Uterus (tissue), 3 donors: ENCODE measurements at regions not wholly inside any gene's neighbourhood (a gene's known extent, or its start where the extent isn't known, plus 50 kb on each side); places are given as distances from the start of the nearest gene placed in this dataset.

Source experiments
- DNase-seq, 2 donors: peaks; one replicate each; pipeline ENCODE4 v3.0.0-alpha.2; 2019 to 2020
- H3K27ac ChIP-seq, 2 donors: fragments of 200-600 bp; sonication (generic); 1 replicate in 1 of 2; 2 replicates in 1 of 2; pipeline ENCODE4 v1.5.1; 2016 to 2018
- H3K27me3 ChIP-seq, 2 donors: fragments of 200-600 bp; sonication (generic); one replicate each; pipeline ENCODE4 v1.5.1; 2018 to 2019; ENCODE audit warnings: control low read depth in 1 of 2
- H3K36me3 ChIP-seq, 2 donors: fragments of 200-600 bp; sonication (generic); one replicate each; pipeline ENCODE4 v1.5.1; 2019; ENCODE audit warnings: control low read depth in 1 of 2
- H3K4me1 ChIP-seq, 2 donors: fragments of 200-600 bp; sonication (generic); one replicate each; pipeline ENCODE4 v1.5.1; 2018 to 2019; ENCODE audit warnings: control low read depth in 1 of 2
- H3K4me3 ChIP-seq, 2 donors: fragments of 200-600 bp; sonication (generic); 1 replicate in 1 of 2; 2 replicates in 1 of 2; pipeline ENCODE4 v1.5.1; 2018 to 2019; ENCODE audit warnings: mild to moderate bottlenecking in 1 of 2
- H3K9me3 ChIP-seq, 2 donors: fragments of 200-600 bp; sonication (generic); one replicate each; pipeline ENCODE4 v1.5.1; 2019; ENCODE audit warnings: control low read depth in 1 of 2
- POLR2A ChIP-seq, 2 donors: fragments of 450-650 bp; IDR thresholded peaks; one replicate each; pipeline ENCODE4 v1.6.1; 2016; ENCODE audit warnings: antibody characterized with exemption in 2 of 2, mild to moderate bottlenecking in 1 of 2, moderate library complexity in 1 of 2
- intact Hi-C: fragments of 100-400 bp; cut with DNase I; formaldehyde crosslinking; loops from one replicate; pipeline ENCODE4 v1.15.1; 2023; ENCODE audit warnings: low total_unique reads
- TF ChIP-seq, protein P1 (sequence below), 4 experiments: fragments of 200-600 bp in 2 of 4; fragments of 450-650 bp in 2 of 4; sonication (generic) in 2 of 4; IDR thresholded peaks; one replicate each; pipeline ENCODE4 v1.5.1; 2016 to 2019; ENCODE audit warnings: antibody characterized with exemption in 4 of 4, mild to moderate bottlenecking in 2 of 4, moderate library complexity in 1 of 4
- donor health status: DM: yes; HTN: yes; CAD: no.

DNA sequence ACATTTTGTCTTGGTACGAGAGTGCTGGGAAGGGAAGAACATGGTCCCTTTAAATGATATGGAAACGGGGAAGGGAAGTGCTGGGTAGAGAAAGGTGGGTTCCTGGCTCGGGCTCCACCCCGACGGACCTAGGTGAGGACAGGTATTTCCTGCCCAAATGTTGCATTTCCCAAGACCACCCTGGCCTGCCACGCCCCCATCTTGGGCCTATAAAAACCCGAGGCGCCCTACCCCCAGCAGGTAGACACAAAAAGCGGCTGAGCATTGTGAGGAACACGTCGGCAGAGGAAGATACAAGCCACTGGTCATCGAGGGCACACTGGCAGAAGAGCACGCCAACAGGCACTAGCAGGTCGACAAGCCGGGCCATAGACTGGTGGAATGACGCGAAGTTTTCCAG is 99.4 kb downstream of the AASDHPPT start:
- intact Hi-C loops, result no loop called here
- Histone ChIP-seq H3K4me1 (no peaks in the 10 kb centered on the region), H3K27me3 (no peaks in the 10 kb centered on the region), H3K36me3 (no peaks in the 10 kb centered on the region), H3K27ac (no peak overlapping the region), H3K4me3 (no peak overlapping the region), H3K9me3 (no peaks in the 10 kb centered on the region)
- TF ChIP-seq POLR2A (IDR thresholded peaks at IDR 0.05), result no peak
- TF ChIP-seq, protein P1, sequence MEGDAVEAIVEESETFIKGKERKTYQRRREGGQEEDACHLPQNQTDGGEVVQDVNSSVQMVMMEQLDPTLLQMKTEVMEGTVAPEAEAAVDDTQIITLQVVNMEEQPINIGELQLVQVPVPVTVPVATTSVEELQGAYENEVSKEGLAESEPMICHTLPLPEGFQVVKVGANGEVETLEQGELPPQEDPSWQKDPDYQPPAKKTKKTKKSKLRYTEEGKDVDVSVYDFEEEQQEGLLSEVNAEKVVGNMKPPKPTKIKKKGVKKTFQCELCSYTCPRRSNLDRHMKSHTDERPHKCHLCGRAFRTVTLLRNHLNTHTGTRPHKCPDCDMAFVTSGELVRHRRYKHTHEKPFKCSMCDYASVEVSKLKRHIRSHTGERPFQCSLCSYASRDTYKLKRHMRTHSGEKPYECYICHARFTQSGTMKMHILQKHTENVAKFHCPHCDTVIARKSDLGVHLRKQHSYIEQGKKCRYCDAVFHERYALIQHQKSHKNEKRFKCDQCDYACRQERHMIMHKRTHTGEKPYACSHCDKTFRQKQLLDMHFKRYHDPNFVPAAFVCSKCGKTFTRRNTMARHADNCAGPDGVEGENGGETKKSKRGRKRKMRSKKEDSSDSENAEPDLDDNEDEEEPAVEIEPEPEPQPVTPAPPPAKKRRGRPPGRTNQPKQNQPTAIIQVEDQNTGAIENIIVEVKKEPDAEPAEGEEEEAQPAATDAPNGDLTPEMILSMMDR (IDR thresholded peaks at IDR 0.05), result no peak
- no peak for DNase-seq

DNA sequence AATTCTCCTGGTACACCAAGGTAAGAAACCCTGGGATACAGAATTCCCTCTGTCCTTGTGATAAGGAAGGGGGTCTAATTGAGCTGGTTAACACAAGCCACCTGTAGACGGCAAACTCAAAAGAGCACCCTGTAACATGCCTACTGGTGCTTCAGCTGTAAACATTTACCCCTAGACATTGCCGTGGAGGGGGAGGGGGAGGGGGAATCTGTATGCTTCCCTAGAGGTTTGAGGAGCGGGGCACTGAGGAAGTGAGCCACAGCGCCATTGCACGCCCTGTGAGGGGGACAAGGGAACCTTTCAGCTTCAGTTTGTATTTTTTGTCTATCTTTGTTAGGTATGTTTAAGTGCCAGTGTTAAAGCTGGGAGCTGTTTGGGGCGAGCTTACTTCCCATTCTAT is 99.8 kb downstream of the AASDHPPT start:
- Histone ChIP-seq H3K36me3 (no peaks in the 10 kb centered on the region), H3K9me3 (no peaks in the 10 kb centered on the region), H3K4me1 (no peaks in the 10 kb centered on the region), H3K27me3 (no peaks in the 10 kb centered on the region), H3K27ac (no peak overlapping the region), H3K4me3 (no peak overlapping the region)
- intact Hi-C loops, result no loop called here
- no peak for TF ChIP-seq POLR2A (IDR thresholded peaks at IDR 0.05)
- TF ChIP-seq, protein P1 (IDR thresholded peaks at IDR 0.05), result no peak
- DNase-seq, result no peak

DNA sequence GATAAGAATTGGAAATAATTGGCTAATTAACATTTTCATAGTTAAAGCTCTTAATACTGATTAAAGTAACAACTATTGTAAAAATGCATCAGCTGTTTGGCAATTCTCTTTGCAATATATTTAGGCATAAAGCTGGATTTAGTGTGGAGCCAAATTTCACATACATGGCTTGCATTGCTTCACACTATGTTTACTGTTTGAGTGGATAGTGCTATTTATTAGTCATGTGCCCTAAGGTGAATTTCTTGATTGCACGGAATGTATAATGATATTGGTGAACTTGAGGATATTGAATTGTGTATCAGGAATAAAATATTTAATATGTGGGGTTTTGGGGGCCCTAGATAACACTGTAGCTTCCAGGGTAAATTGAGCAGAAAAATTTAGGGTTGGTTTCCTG is 100.9 kb downstream of the AASDHPPT start:
- no peak for TF ChIP-seq POLR2A (IDR thresholded peaks at IDR 0.05)
- TF ChIP-seq, protein P1 (IDR thresholded peaks at IDR 0.05), result no peak
- no peak overlapping the region for H3K4me3 ChIP-seq
- no peaks in the 10 kb centered on the region for H3K36me3 ChIP-seq
- H3K27ac ChIP-seq, result no peak overlapping the region
- H3K27me3 ChIP-seq, result no peaks in the 10 kb centered on the region
- no peak for DNase-seq
- no peaks in the 10 kb centered on the region for H3K9me3 ChIP-seq
- intact Hi-C loops, result no loop called here
- no peaks in the 10 kb centered on the region for H3K4me1 ChIP-seq

- no peaks in the 10 kb centered on the region for H3K27me3 ChIP-seq
- no peak for TF ChIP-seq POLR2A (IDR thresholded peaks at IDR 0.05)
- TF ChIP-seq, protein P1 (IDR thresholded peaks at IDR 0.05), result no peak
- DNase-seq, result no peak
- no peaks in the 10 kb centered on the region for H3K4me1 ChIP-seq
- no peaks in the 10 kb centered on the region for H3K9me3 ChIP-seq
- no peak overlapping the region for H3K4me3 ChIP-seq
- no peaks in the 10 kb centered on the region for H3K36me3 ChIP-seq
- intact Hi-C loops, result no loop called here
- no peak overlapping the region for H3K27ac ChIP-seq
These were observed 101.6 kb downstream of the AASDHPPT start for GRCh38 chr11:106179048-106179447.

DNA sequence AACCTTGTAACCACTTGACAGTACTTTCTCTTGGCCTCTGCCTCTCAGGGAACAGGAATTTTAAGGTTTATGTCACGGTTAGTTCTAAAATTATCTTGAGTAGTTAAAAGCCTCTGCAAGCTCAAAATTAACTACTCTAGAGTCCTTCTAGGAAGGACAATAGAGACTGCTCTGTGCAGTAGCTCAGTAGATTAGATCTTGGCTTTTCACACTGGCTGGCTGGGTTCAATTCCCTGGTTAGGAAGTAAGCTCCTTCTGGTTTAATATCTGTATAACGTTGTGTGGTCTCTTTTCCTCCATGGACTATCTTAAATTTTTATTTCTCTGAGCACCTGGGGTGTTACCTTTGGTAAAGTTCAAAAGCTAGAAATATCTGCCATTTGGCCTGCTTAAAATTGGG is 109.2 kb downstream of the AASDHPPT start:
- Histone ChIP-seq H3K4me3 (no peak overlapping the region), H3K4me1 (no peaks in the 10 kb centered on the region), H3K27me3 (no peaks in the 10 kb centered on the region), H3K9me3 (no peaks in the 10 kb centered on the region), H3K36me3 (no peaks in the 10 kb centered on the region), H3K27ac (no peak overlapping the region)
- DNase-seq, result no peak
- intact Hi-C loops, result no loop called here
- TF ChIP-seq POLR2A (IDR thresholded peaks at IDR 0.05), result no peak
- TF ChIP-seq, protein P1 (IDR thresholded peaks at IDR 0.05), result no peak
